ENCODE measurements at regions not wholly inside any gene's neighbourhood (a gene's known extent, or its start where the extent isn't known, plus 50 kb on each side); places are given as distances from the start of the nearest gene placed in this dataset.

GRCh38 chr7:41331194-41331593 lies 371.7 kb downstream of the INHBA start (continued):
- TF ChIP-seq ZNF331 (CRISPR knock-in tag; IDR thresholded peaks at IDR 0.05; ENCODE audit: low read depth) (no peak), CREB1 (CRISPR knock-in tag; IDR thresholded peaks at IDR 0.05; ENCODE audit: low read depth) (no peak), ETS1 (IDR thresholded peaks at IDR 0.05) (no peak)

DNA sequence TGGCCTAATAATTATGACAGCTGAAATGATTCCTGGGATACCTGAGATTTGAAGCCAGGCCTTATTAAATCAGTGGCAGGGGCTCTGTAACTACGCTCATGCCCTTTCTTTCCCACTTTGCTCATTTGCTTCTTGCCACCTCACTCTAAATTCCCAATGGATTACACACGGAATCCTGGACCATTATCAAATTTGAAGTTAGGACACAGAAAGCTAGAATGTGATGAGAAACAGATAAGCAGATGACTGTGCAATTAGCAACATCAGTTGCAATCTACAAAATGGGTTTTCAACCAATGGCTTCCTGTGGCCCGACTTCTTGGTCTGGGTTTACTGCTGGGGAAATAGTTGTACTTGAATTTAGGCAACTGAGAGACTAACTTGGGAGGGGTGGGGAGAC lies 374.3 kb downstream of the INHBA start:
- Histone ChIP-seq H3K4me3 (no peak overlapping the region), H3K27me3 (ENCODE audit: insufficient read depth) (no peaks in the 10 kb centered on the region), H4K20me1 (replicated peaks; ENCODE audit: insufficient read depth) (no peaks in the 10 kb centered on the region), H3K4me1 (ENCODE audit: insufficient read depth) (no peaks in the 10 kb centered on the region), H3F3A (replicated peaks; ENCODE audit: low read depth) (no peaks in the 10 kb centered on the region), H3K4me2 (no peak overlapping the region), H3K27ac (ENCODE audit: low read depth) (no peak overlapping the region), H3K36me3 (ENCODE audit: insufficient read depth) (no peaks in the 10 kb centered on the region), H2AFZ (no peak overlapping the region), H3K9me2 (ENCODE audit: insufficient read depth) (no peaks in the 10 kb centered on the region), H3K79me2 (replicated peaks; ENCODE audit: insufficient read depth) (no peaks in the 10 kb centered on the region)
- Mint-ChIP-seq H3K36me3 (ENCODE audit: low read depth) (no peaks in the 10 kb centered on the region), H3K9me3 (no peaks in the 10 kb centered on the region), H3K4me3 (no peak overlapping the region), H3K27me3 (ENCODE audit: insufficient read depth, low read depth, poor library complexity) (peaks cover 5% of the 10 kb centered on the region), H3K27ac (no peak overlapping the region), H3K4me1 (no peaks in the 10 kb centered on the region)
- DNase-seq (ENCODE audit: low spot score) (no peak), ATAC-seq (no peak)
- TF ChIP-seq JUNB (IDR thresholded peaks at IDR 0.05; ENCODE audit: unreplicated experiment) (no peak), NANOG (IDR thresholded peaks at IDR 0.05; ENCODE audit: borderline replicate concordance) (no peak), POLR2AphosphoS5 (IDR thresholded peaks at IDR 0.05; ENCODE audit: low read depth) (no peak), CREB1 (CRISPR knock-in tag; IDR thresholded peaks at IDR 0.05; ENCODE audit: low read depth) (no peak), EZH2 (IDR thresholded peaks at IDR 0.05; ENCODE audit: low read depth, unreplicated experiment) (no peak), ETS1 (IDR thresholded peaks at IDR 0.05) (no peak), ZNF114 (CRISPR knock-in tag; IDR thresholded peaks at IDR 0.05) (no peak), EZH2phosphoT487 (IDR thresholded peaks at IDR 0.05; ENCODE audit: unreplicated experiment) (no peak), ZNF331 (CRISPR knock-in tag; IDR thresholded peaks at IDR 0.05; ENCODE audit: low read depth) (no peak), STAT1 (IDR thresholded peaks at IDR 0.05; ENCODE audit: unreplicated experiment) (no peak), ZNF462 (CRISPR knock-in tag; IDR thresholded peaks at IDR 0.05) (no peak)

Data from GM23338 (cell line).